PC-3 (cell line): ENCODE measurements at regions not wholly inside any gene's neighbourhood (a gene's known extent, or its start where the extent isn't known, plus 50 kb on each side); places are given as distances from the start of the nearest gene placed in this dataset.

ENCODE experiments used
- ATAC-seq: fragments of 200-7000 bp; cut with Tn5 transposase; 2 replicates; pipeline ENCODE4 v1.9.1; 2020; ENCODE audit warnings: mild to moderate bottlenecking, moderate library complexity
- BruUV-seq: library from RNA; stranded (reverse); fragments of 400-500 nt; replicated peaks from 2 replicates; lab custom pipeline; 2021; lab: Mats Ljungman, UMichigan
- CTCF ChIA-PET: fragments of 300-600 bp; sonication (Branson Sonifier 250); formaldehyde crosslinking; loops from one replicate; lab custom pipeline; 2022; ENCODE audit warnings: antibody characterized with exemption; lab: Charles Lee
- POLR2A ChIA-PET: fragments of 300-600 bp; sonication (Branson Sonifier 250); formaldehyde crosslinking; loops from one replicate; lab custom pipeline; 2022; ENCODE audit warnings: antibody characterized with exemption; ENCODE audit not compliant: unreplicated experiment; lab: Charles Lee
- DNase-seq: peaks from one replicate; pipeline ENCODE4 v3.0.0-alpha.2; 2015
- H2AFZ ChIP-seq: fragments of 300-600 bp; sonication (generic); 2 replicates; pipeline ENCODE4 v1.6.0; 2016; ENCODE audit warnings: antibody characterized with exemption, low read length
- H3F3A ChIP-seq: fragments of 300-600 bp; sonication (generic); one replicate; pipeline ENCODE4 v1.6.0; 2017; ENCODE audit warnings: antibody characterized with exemption, low read length, control low read depth, mild to moderate bottlenecking; ENCODE audit not compliant: unreplicated experiment
- H3K27ac ChIP-seq: fragments of 300-600 bp; sonication (generic); 2 replicates; pipeline ENCODE4 v1.5.1; 2016; ENCODE audit warnings: mild to moderate bottlenecking, low read length
- H3K27me3 ChIP-seq: fragments of 300-600 bp; sonication (generic); 2 replicates; pipeline ENCODE4 v1.6.1; 2016; ENCODE audit warnings: low read length, mixed read lengths
- H3K36me3 ChIP-seq: fragments of 300-600 bp; sonication (generic); 2 replicates; pipeline ENCODE4 v1.6.1; 2016; ENCODE audit warnings: low read depth, mixed run types, low read length, mixed read lengths
- H3K4me1 ChIP-seq: fragments of 300-600 bp; sonication (generic); 2 replicates; pipeline ENCODE4 v1.5.1; 2016; ENCODE audit warnings: low read length; ENCODE audit not compliant: insufficient read depth
- H3K4me2 ChIP-seq: fragments of 300-600 bp; sonication (generic); 2 replicates; pipeline ENCODE4 v1.6.0; 2016; ENCODE audit warnings: low read length
- H3K4me3 ChIP-seq: fragments of 300-600 bp; sonication (generic); 2 replicates; pipeline ENCODE4 v1.5.1; 2016; ENCODE audit warnings: mild to moderate bottlenecking, low read length, mixed read lengths
- H3K79me2 ChIP-seq: fragments of 300-600 bp; sonication (generic); 2 replicates; pipeline ENCODE4 v1.6.1; 2017; ENCODE audit warnings: low read length, mixed read lengths
- H3K9ac ChIP-seq: fragments of 300-600 bp; sonication (generic); 2 replicates; pipeline ENCODE4 v1.6.0; 2016; ENCODE audit warnings: mild to moderate bottlenecking, low read length
- H3K9me2 ChIP-seq: fragments of 300-600 bp; sonication (generic); replicated peaks from 2 replicates; pipeline ENCODE4 v1.6.1; 2016; ENCODE audit warnings: mixed run types, low read length, mixed read lengths
- H3K9me3 ChIP-seq: fragments of 300-600 bp; sonication (generic); 2 replicates; pipeline ENCODE4 v1.6.1; 2016; ENCODE audit warnings: low read length, mixed read lengths
- H4K20me1 ChIP-seq: fragments of 300-600 bp; sonication (generic); 2 replicates; pipeline ENCODE4 v1.6.1; 2016; ENCODE audit warnings: low read length, mixed read lengths
- EZH2 ChIP-seq: fragments of 300-600 bp; sonication (generic); IDR thresholded peaks from one replicate; pipeline ENCODE4 v1.6.1; 2017; ENCODE audit warnings: antibody characterized with exemption, mild to moderate bottlenecking, low read length; ENCODE audit not compliant: unreplicated experiment
- EZH2phosphoT487 ChIP-seq: fragments of 300-600 bp; sonication (generic); IDR thresholded peaks from 2 replicates; pipeline ENCODE4 v1.6.1; 2018; ENCODE audit warnings: mild to moderate bottlenecking, antibody characterized with exemption, low read length, borderline replicate concordance
- intact Hi-C: fragments of 100-400 bp; cut with micrococcal nuclease; formaldehyde crosslinking; loops from 2 replicates; pipeline ENCODE4 v1.9.0; 2023
- TF ChIP-seq, protein P1 (sequence below): fragments of 300-600 bp; sonication (generic); conservative IDR thresholded peaks from 2 replicates; pipeline ENCODE4 v1.5.1; 2017; ENCODE audit warnings: antibody characterized with exemption, low read depth, mild to moderate bottlenecking, low read length

DNA sequence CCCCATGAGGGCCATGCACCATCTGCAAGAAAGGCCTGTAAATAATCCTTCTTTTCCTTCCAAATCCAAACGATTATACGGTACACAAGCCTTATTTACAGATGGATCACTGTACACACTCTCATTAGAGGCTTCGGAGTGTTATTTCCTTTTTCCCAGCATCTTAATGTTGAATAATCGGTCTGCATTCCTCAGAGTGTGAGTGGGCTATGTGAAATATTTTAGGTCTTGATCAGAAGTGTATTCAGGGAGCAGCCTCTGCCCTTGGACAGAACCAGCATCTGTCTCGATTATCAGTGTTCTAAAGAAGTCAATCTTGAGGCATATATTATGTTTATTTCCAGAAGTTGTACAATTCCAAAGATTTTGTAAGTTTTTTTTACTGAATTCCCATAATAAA, 340.6 kb downstream of the SEC23A start:
- TF ChIP-seq EZH2phosphoT487 (no peak), EZH2 (no peak)
- TF ChIP-seq, protein P1, sequence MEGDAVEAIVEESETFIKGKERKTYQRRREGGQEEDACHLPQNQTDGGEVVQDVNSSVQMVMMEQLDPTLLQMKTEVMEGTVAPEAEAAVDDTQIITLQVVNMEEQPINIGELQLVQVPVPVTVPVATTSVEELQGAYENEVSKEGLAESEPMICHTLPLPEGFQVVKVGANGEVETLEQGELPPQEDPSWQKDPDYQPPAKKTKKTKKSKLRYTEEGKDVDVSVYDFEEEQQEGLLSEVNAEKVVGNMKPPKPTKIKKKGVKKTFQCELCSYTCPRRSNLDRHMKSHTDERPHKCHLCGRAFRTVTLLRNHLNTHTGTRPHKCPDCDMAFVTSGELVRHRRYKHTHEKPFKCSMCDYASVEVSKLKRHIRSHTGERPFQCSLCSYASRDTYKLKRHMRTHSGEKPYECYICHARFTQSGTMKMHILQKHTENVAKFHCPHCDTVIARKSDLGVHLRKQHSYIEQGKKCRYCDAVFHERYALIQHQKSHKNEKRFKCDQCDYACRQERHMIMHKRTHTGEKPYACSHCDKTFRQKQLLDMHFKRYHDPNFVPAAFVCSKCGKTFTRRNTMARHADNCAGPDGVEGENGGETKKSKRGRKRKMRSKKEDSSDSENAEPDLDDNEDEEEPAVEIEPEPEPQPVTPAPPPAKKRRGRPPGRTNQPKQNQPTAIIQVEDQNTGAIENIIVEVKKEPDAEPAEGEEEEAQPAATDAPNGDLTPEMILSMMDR: no peak
- ATAC-seq (no peak), DNase-seq (no peak)
- no peaks in the 10 kb centered on the region for H3K79me2 ChIP-seq
- H3K27me3 ChIP-seq: peaks cover 22% of the 10 kb centered on the region; the same call in 1 of the 2 replicates
- BruUV-seq: no TSS peak
- no peaks in the 10 kb centered on the region for H4K20me1 ChIP-seq
- H3K27ac ChIP-seq: no peak overlapping the region
- no peaks in the 10 kb centered on the region for H3K36me3 ChIP-seq
- no peaks in the 10 kb centered on the region for H3K4me1 ChIP-seq
- no peaks in the 10 kb centered on the region for H3K9me2 ChIP-seq
- H3K4me2 ChIP-seq: no peak overlapping the region
- ChIA-PET POLR2A (no interaction called here), CTCF (no interaction called here)
- H3K9me3 ChIP-seq: no peaks in the 10 kb centered on the region
- no peak overlapping the region for H2AFZ ChIP-seq
- H3K9ac ChIP-seq: no peak overlapping the region
- no peak overlapping the region for H3K4me3 ChIP-seq
- intact Hi-C loops: no loop called here
- H3F3A ChIP-seq: no peaks in the 10 kb centered on the region

DNA sequence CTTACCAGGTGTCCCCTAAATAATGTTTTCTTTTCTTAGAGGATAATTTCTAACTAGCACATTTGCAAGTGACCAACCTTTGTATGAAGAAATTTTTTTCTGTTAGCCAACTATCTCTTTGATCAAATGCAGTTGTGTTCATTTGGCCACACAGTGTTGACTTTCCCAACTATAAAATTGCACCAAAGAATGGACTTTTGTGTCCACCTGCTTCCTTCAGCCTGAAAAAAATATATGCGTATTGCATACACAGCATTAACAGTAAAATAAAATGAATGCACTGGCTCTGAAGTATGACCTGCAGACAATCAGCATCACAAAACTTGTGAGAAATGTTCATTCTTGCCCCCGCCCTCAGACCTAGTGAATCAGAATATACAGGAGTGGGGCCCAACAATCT, 342.0 kb downstream of the SEC23A start:
- CTCF ChIA-PET: no interaction called here
- no TSS peak for BruUV-seq
- no peak for ATAC-seq

DNA sequence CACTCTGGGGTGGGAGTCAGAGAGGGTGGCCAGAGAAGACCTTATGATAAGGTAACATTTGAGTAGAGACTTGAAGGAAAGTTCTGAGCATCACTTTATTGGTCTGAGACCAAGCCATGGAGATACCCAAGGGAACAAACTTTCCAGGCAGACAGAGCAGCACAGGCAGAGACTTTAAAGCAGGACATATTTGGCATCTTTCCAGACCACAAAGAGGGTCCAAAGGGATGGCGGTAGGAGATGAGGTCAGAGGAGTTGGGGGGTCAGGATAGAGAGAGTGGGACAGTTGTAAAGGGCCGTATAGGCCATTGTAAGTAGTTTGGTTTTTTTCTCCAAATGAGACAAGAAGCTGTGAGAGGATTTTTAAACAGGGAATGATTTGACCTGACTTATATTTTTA, 344.4 kb downstream of the SEC23A start:
- no peaks in the 10 kb centered on the region for H3K9me2 ChIP-seq
- no peaks in the 10 kb centered on the region for H3K36me3 ChIP-seq
- H3K9me3 ChIP-seq: no peaks in the 10 kb centered on the region
- H3K4me3 ChIP-seq: no peak overlapping the region
- H4K20me1 ChIP-seq: no peaks in the 10 kb centered on the region
- TF ChIP-seq EZH2 (no peak), EZH2phosphoT487 (no peak)
- TF ChIP-seq, protein P1: no peak
- ChIA-PET CTCF (no interaction called here), POLR2A (no interaction called here)
- no peak overlapping the region for H3K9ac ChIP-seq
- intact Hi-C loops: no loop called here
- BruUV-seq: no TSS peak
- DNase-seq (no peak), ATAC-seq (no peak)
- H3F3A ChIP-seq: no peaks in the 10 kb centered on the region
- H3K4me1 ChIP-seq: no peaks in the 10 kb centered on the region
- no peak overlapping the region for H3K4me2 ChIP-seq
- no peak overlapping the region for H2AFZ ChIP-seq
- peaks cover 28% of the 10 kb centered on the region for H3K27me3 ChIP-seq
- H3K27ac ChIP-seq: no peak overlapping the region
- no peaks in the 10 kb centered on the region for H3K79me2 ChIP-seq

More for the DNA sequence above, 342.0 kb downstream of the SEC23A start:
- H3K9ac ChIP-seq: no peak overlapping the region
- H3K4me3 ChIP-seq: no peak overlapping the region
- no peak for DNase-seq
- no peaks in the 10 kb centered on the region for H3K9me3 ChIP-seq
- no peaks in the 10 kb centered on the region for H3K9me2 ChIP-seq
- H3K4me1 ChIP-seq: no peaks in the 10 kb centered on the region
- H3K4me2 ChIP-seq: no peak overlapping the region
- H2AFZ ChIP-seq: no peak overlapping the region
- no peaks in the 10 kb centered on the region for H3F3A ChIP-seq
- TF ChIP-seq, protein P1: no peak
- TF ChIP-seq EZH2 (no peak), EZH2phosphoT487 (no peak)
- H3K27ac ChIP-seq: no peak overlapping the region
- H3K79me2 ChIP-seq: no peaks in the 10 kb centered on the region
- POLR2A ChIA-PET: no interaction called here
- H4K20me1 ChIP-seq: no peaks in the 10 kb centered on the region
- H3K36me3 ChIP-seq: no peaks in the 10 kb centered on the region
- intact Hi-C loops: no loop called here
- H3K27me3 ChIP-seq: peaks cover 22% of the 10 kb centered on the region; the same call in 1 of the 2 replicates
